Head of caudate nucleus (tissue), 42 donors: ENCODE measurements at regions not wholly inside any gene's neighbourhood (a gene's known extent, or its start where the extent isn't known, plus 50 kb on each side); places are given as distances from the start of the nearest gene placed in this dataset.

ENCODE experiments used
- DNase-seq, 42 donors: peaks; one replicate each; pipeline versions ENCODE4 v3.0.0 to v3.0.0-alpha.2; 2020 to 2021; ENCODE audit warnings: mixed read lengths in 7 of 42
- intact Hi-C: fragments of 100-400 bp; cut with DNase I; formaldehyde crosslinking; loops from one replicate; pipeline ENCODE4 v1.15.0; 2022

- DNase-seq = no peak
- intact Hi-C loops = no loop called here
These were observed 592.5 kb upstream of the ATP2B1 start for GRCh38 chr12:90301095-90301494.

- intact Hi-C loops = no loop called here
- DNase-seq = no peak
These were observed 591.0 kb upstream of the ATP2B1 start for GRCh38 chr12:90299666-90300065.

- intact Hi-C loops = no loop called here
- no peak for DNase-seq
These were observed 590.5 kb upstream of the ATP2B1 start for GRCh38 chr12:90299121-90299520.

GRCh38 chr12:90298289-90298948 is 589.8 kb upstream of the ATP2B1 start:
- no peak for DNase-seq
- intact Hi-C loops = no loop called here

- no peak for DNase-seq
- intact Hi-C loops = no loop called here
These were observed 587.2 kb upstream of the ATP2B1 start for GRCh38 chr12:90295858-90296257.

GRCh38 chr12:90292183-90292582 is 583.5 kb upstream of the ATP2B1 start:
- no peak for DNase-seq
- intact Hi-C loops = no loop called here

- DNase-seq = no peak
- intact Hi-C loops = no loop called here
These were observed 582.6 kb upstream of the ATP2B1 start for GRCh38 chr12:90290980-90291975.

- no peak for DNase-seq
- intact Hi-C loops = no loop called here
These were observed 578.9 kb upstream of the ATP2B1 start for GRCh38 chr12:90287585-90287984.

- DNase-seq = no peak
- intact Hi-C loops = no loop called here
These were observed 572.7 kb upstream of the ATP2B1 start for GRCh38 chr12:90281154-90281868.

- intact Hi-C loops = no loop called here
- no peak for DNase-seq
These were observed 572.0 kb upstream of the ATP2B1 start for GRCh38 chr12:90280564-90281058.

GRCh38 chr12:90280033-90280432 is 571.4 kb upstream of the ATP2B1 start:
- no peak for DNase-seq
- intact Hi-C loops = no loop called here

GRCh38 chr12:90275088-90275487 is 566.5 kb upstream of the ATP2B1 start:
- intact Hi-C loops = no loop called here
- no peak for DNase-seq

GRCh38 chr12:90274407-90274806 is 565.8 kb upstream of the ATP2B1 start:
- no peak for DNase-seq
- intact Hi-C loops = no loop called here

GRCh38 chr12:90268574-90268973 is 559.9 kb upstream of the ATP2B1 start:
- intact Hi-C loops = no loop called here
- no peak for DNase-seq

GRCh38 chr12:90262251-90262650 is 553.6 kb upstream of the ATP2B1 start:
- intact Hi-C loops = no loop called here
- no peak for DNase-seq

GRCh38 chr12:90261283-90261682 is 552.6 kb upstream of the ATP2B1 start:
- no peak for DNase-seq
- intact Hi-C loops = no loop called here

GRCh38 chr12:90260136-90260535 is 551.5 kb upstream of the ATP2B1 start:
- intact Hi-C loops = no loop called here
- DNase-seq = no peak

GRCh38 chr12:90257927-90258624 is 549.4 kb upstream of the ATP2B1 start:
- no peak for DNase-seq
- intact Hi-C loops = no loop called here

- DNase-seq = no peak
- intact Hi-C loops = no loop called here
These were observed 546.2 kb upstream of the ATP2B1 start for GRCh38 chr12:90254796-90255195.
